ENCODE measurements at regions not wholly inside any gene's neighbourhood (a gene's known extent, or its start where the extent isn't known, plus 50 kb on each side); places are given as distances from the start of the nearest gene placed in this dataset. TPM values are rescaled to one million over a fixed set of nuclear protein-coding genes. Genes with fewer than 3 reads are reported as not detected.

Small RNA genes lying in the stretch of these regions (small RNA-seq; reads per million reads assigned to genes)
- gene RNU4ATAC17P: not detected
